BE2C (cell line): ENCODE measurements at regions not wholly inside any gene's neighbourhood (a gene's known extent, or its start where the extent isn't known, plus 50 kb on each side); places are given as distances from the start of the nearest gene placed in this dataset.
"Not testable (repeated sequence)": the region's sequence is repeated elsewhere in the genome, so short reads cannot be mapped to it uniquely, and the experiment has no call there.

Experiments
- DNase-seq: peaks from one replicate; pipeline ENCODE4 v3.0.0-alpha.2; 2020
- H3K27me3 ChIP-seq: fragments of 250-450 bp; sonication (Bioruptor Pico); 2 replicates; pipeline ENCODE4 v1.5.1; 2020; ENCODE audit warnings: mild to moderate bottlenecking
- H3K36me3 ChIP-seq: fragments of 250-450 bp; sonication (Bioruptor Pico); 2 replicates; pipeline ENCODE4 v1.5.1; 2020; ENCODE audit warnings: mild to moderate bottlenecking
- H3K4me1 ChIP-seq: fragments of 250-450 bp; sonication (Bioruptor Pico); 2 replicates; pipeline ENCODE4 v1.5.1; 2020
- H3K4me3 ChIP-seq: 2 replicates; pipeline ENCODE4 v1.5.1; 2011; ENCODE audit warnings: low read depth, low read length
- H3K9me3 ChIP-seq: fragments of 250-450 bp; sonication (Bioruptor Pico); 2 replicates; pipeline ENCODE4 v1.5.1; 2020
- CTCF ChIP-seq: IDR thresholded peaks from 2 replicates; pipeline ENCODE4 v1.5.1; 2012; ENCODE audit warnings: mild to moderate bottlenecking, low read depth, low read length

GRCh38 chr2:166758956-166759355 lies 129.3 kb upstream of the XIRP2 start:
- H3K27me3 ChIP-seq: no peaks in the 10 kb centered on the region
- H3K4me3 ChIP-seq: no peak overlapping the region
- no peaks in the 10 kb centered on the region for H3K4me1 ChIP-seq
- no peak for DNase-seq
- H3K9me3 ChIP-seq: no peaks in the 10 kb centered on the region
- no peaks in the 10 kb centered on the region for H3K36me3 ChIP-seq
- no peak for TF ChIP-seq CTCF

GRCh38 chr2:166750624-166751023 lies 137.7 kb upstream of the XIRP2 start:
- Histone ChIP-seq H3K4me3 (no peak overlapping the region), H3K36me3 (no peaks in the 10 kb centered on the region), H3K27me3 (no peaks in the 10 kb centered on the region), H3K4me1 (no peaks in the 10 kb centered on the region), H3K9me3 (no peaks in the 10 kb centered on the region)
- TF ChIP-seq CTCF: no peak
- no peak for DNase-seq

- DNase-seq, H3K4me3 ChIP-seq, H3K9me3 ChIP-seq, H3K27me3 ChIP-seq, H3K4me1 ChIP-seq, H3K36me3 ChIP-seq: not testable (repeated sequence)
These were observed 144.2 kb upstream of the XIRP2 start for GRCh38 chr2:166744117-166744516.

- H3K4me1 ChIP-seq, H3K4me3 ChIP-seq, H3K27me3 ChIP-seq, H3K36me3 ChIP-seq, DNase-seq, H3K9me3 ChIP-seq: not testable (repeated sequence)
These were observed 144.8 kb upstream of the XIRP2 start for GRCh38 chr2:166743482-166743881.

- no peaks in the 10 kb centered on the region for H3K36me3 ChIP-seq
- H3K4me3 ChIP-seq: no peak overlapping the region
- no peaks in the 10 kb centered on the region for H3K9me3 ChIP-seq
- no peaks in the 10 kb centered on the region for H3K27me3 ChIP-seq
- H3K4me1 ChIP-seq: no peaks in the 10 kb centered on the region
- no peak for DNase-seq
- TF ChIP-seq CTCF: no peak
These were observed 161.2 kb upstream of the XIRP2 start for GRCh38 chr2:166727095-166727494.

GRCh38 chr2:166725927-166726924 lies 162.1 kb upstream of the XIRP2 start:
- no peak for TF ChIP-seq CTCF
- no peaks in the 10 kb centered on the region for H3K27me3 ChIP-seq
- no peak for DNase-seq
- no peaks in the 10 kb centered on the region for H3K4me1 ChIP-seq
- H3K4me3 ChIP-seq: no peak overlapping the region
- H3K36me3 ChIP-seq: no peaks in the 10 kb centered on the region
- H3K9me3 ChIP-seq: no peaks in the 10 kb centered on the region

GRCh38 chr2:166716968-166717367 lies 171.3 kb upstream of the XIRP2 start:
- no peaks in the 10 kb centered on the region for H3K4me1 ChIP-seq
- no peak for DNase-seq
- TF ChIP-seq CTCF: no peak

More at GRCh38 chr2:166716968-166717367, 171.3 kb upstream of the XIRP2 start:
- Histone ChIP-seq H3K27me3 (no peaks in the 10 kb centered on the region), H3K36me3 (no peaks in the 10 kb centered on the region), H3K9me3 (no peaks in the 10 kb centered on the region), H3K4me3 (no peak overlapping the region)
